Spleen (tissue), 11 donors: ENCODE measurements at regions not wholly inside any gene's neighbourhood (a gene's known extent, or its start where the extent isn't known, plus 50 kb on each side); places are given as distances from the start of the nearest gene placed in this dataset.

ENCODE experiments used
- DNase-seq: peaks from one replicate; pipeline ENCODE4 v3.0.0-alpha.2; 2020
- H3K27ac ChIP-seq, 8 donors: fragments of 200-600 bp; sonication (generic) in 7 of 8; 1 replicate in 4 of 8; 2 replicates in 4 of 8; pipeline versions ENCODE4 v1.5.0 to v1.8.0; 2016 to 2021; ENCODE audit warnings: inconsistent platforms in 4 of 8, mild to moderate bottlenecking in 4 of 8, moderate library complexity in 1 of 8
- H3K27me3 ChIP-seq, 7 donors: fragments of 200-600 bp; sonication (generic) in 6 of 7; replicated peaks in 1 of 7; 1 replicate in 4 of 7; 2 replicates in 3 of 7; pipeline versions ENCODE4 v1.5.0 to v1.8.0; 2016 to 2021; ENCODE audit warnings: inconsistent platforms in 3 of 7, mild to moderate bottlenecking in 1 of 7
- H3K36me3 ChIP-seq, 6 donors: fragments of 200-600 bp; sonication (generic) in 5 of 6; 1 replicate in 4 of 6; 2 replicates in 2 of 6; pipeline versions ENCODE4 v1.5.0 to v1.8.0; 2016 to 2021; ENCODE audit warnings: inconsistent platforms in 2 of 6
- H3K4me1 ChIP-seq, 6 donors: fragments of 200-600 bp; sonication (generic) in 5 of 6; 1 replicate in 3 of 6; 2 replicates in 3 of 6; pipeline versions ENCODE4 v1.5.0 to v1.8.0; 2016 to 2021; ENCODE audit warnings: inconsistent platforms in 3 of 6
- H3K4me3 ChIP-seq, 8 donors: fragments of 200-600 bp; sonication (generic) in 7 of 8; 1 replicate in 4 of 8; 2 replicates in 4 of 8; pipeline versions ENCODE4 v1.5.0 to v1.8.0; 2016 to 2021; ENCODE audit warnings: inconsistent platforms in 4 of 8, mild to moderate bottlenecking in 4 of 8, moderate library complexity in 2 of 8
- H3K9me3 ChIP-seq, 8 donors: fragments of 200-600 bp; sonication (generic) in 7 of 8; 1 replicate in 4 of 8; 2 replicates in 4 of 8; pipeline versions ENCODE4 v1.5.0 to v1.8.0; 2016 to 2021; ENCODE audit warnings: inconsistent platforms in 4 of 8
- POLR2A ChIP-seq, 3 donors: fragments of 450-650 bp; IDR thresholded peaks; one replicate each; pipeline ENCODE4 v1.5.1; 2017; ENCODE audit warnings: antibody characterized with exemption in 3 of 3, mild to moderate bottlenecking in 1 of 3
- POLR2AphosphoS5 ChIP-seq, 3 donors: sonication (generic); formaldehyde crosslinking; IDR thresholded peaks; one replicate each; pipeline ENCODE4 v1.5.1; 2017; ENCODE audit warnings: antibody characterized with exemption in 3 of 3
- WGBS, 5 donors: extraction: QIAGEN DNeasy Blood & Tissue Kit in 3 of 5; methylation state at CpG; one replicate each; pipeline versions ENCODE4 v1.1.5 to v1.1.7; 2013 to 2018; 5-methylcytosine and 5-hydroxymethylcytosine counted together
- intact Hi-C: fragments of 100-400 bp; cut with DNase I; formaldehyde crosslinking; loops from one replicate; pipeline ENCODE4 v1.15.0; 2023; ENCODE audit warnings: low total_unique reads
- TF ChIP-seq, protein P1 (sequence below), 11 experiments: fragments of 200-600 bp in 7 of 11; fragments of 450-650 bp in 4 of 11; sonication (generic) in 4 of 11; IDR thresholded peaks in 8 of 11; conservative IDR thresholded peaks in 3 of 11; 1 replicate in 7 of 11; 2 replicates in 4 of 11; pipeline versions ENCODE4 v1.4.0 to v1.8.0; 2016 to 2021; ENCODE audit warnings: antibody characterized with exemption in 11 of 11, inconsistent platforms in 4 of 11, mild to moderate bottlenecking in 1 of 11
- donor health status: healthy with polysubstance abuse.
- donor health status: DM: no; HTN: no; CAD: no; lungs with moderate emphysema.
- donor health status: DM: no; HTN: no; CAD: no.
- donor health status: Bipolar disorder and iron deficiency.
- donor health status: healthy.
- donor health status: DM: no; HTN: no; CAD: no.
- donor health status: DM: yes; HTN: yes; CAD: no.

DNA sequence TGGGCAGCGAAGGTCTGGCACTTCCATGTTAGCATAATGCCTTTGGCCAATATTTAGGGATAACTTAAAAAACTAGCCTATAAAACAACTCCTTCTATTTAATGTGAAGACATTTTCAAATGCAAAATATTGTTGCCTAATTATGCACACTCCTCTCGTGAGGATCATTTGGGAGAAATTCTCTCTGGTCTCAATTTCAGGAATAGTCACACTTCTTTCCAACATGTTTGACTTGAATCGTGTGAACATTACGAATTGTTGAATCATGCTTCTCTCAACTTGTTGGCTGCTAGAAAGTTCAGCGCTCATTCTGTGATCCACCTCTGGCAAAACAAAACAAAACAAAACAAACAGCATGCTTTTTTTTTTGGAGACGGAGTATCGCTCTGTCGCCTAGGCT lies 313.2 kb downstream of the SEC23A start:
- 91 to 97% (median 95%) methylated on average over 8 of the region's 8 CpGs for WGBS, 5 donors

DNA sequence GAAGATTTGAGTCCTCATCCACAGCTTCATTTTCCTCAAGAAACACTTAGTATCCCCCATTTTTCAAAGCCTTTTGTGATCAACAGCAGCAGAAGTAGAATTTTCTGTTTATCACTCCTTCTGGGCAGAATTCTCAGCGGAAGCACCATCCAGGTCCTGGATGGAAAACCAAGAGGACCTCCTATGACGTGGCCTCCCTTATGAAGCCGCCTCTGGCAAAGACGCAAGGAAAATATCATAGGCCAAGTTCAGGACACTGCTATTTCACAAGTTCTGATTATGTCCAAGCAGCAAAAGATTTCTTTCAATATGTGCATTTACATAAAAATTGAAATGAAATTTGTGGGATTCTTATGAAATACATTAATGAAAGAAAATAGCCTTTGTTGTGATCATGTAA lies 315.0 kb downstream of the SEC23A start:
- TF ChIP-seq POLR2AphosphoS5 (IDR thresholded peaks at IDR 0.05) (no peak), POLR2A (IDR thresholded peaks at IDR 0.05) (no peak)
- TF ChIP-seq, protein P1, sequence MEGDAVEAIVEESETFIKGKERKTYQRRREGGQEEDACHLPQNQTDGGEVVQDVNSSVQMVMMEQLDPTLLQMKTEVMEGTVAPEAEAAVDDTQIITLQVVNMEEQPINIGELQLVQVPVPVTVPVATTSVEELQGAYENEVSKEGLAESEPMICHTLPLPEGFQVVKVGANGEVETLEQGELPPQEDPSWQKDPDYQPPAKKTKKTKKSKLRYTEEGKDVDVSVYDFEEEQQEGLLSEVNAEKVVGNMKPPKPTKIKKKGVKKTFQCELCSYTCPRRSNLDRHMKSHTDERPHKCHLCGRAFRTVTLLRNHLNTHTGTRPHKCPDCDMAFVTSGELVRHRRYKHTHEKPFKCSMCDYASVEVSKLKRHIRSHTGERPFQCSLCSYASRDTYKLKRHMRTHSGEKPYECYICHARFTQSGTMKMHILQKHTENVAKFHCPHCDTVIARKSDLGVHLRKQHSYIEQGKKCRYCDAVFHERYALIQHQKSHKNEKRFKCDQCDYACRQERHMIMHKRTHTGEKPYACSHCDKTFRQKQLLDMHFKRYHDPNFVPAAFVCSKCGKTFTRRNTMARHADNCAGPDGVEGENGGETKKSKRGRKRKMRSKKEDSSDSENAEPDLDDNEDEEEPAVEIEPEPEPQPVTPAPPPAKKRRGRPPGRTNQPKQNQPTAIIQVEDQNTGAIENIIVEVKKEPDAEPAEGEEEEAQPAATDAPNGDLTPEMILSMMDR (IDR thresholded peaks at IDR 0.05 in 8 of 11, conservative IDR thresholded peaks at IDR 0.05 in 3 of 11), result no peak
- no peaks in the 10 kb centered on the region for H3K36me3 ChIP-seq
- H3K9me3 ChIP-seq, result no peaks in the 10 kb centered on the region
- H3K4me1 ChIP-seq, result no peaks in the 10 kb centered on the region
- H3K4me3 ChIP-seq, result no peak overlapping the region
- intact Hi-C loops, result no loop called here
- WGBS, 5 donors, result 89 to 97% (median 95%) methylated on average over 4 of the region's 4 CpGs
- H3K27ac ChIP-seq, result no peak overlapping the region
- no peaks in the 10 kb centered on the region for H3K27me3 ChIP-seq
- DNase-seq, result no peak

More for the DNA sequence above, 313.2 kb downstream of the SEC23A start:
- Histone ChIP-seq H3K4me1 (no peaks in the 10 kb centered on the region), H3K36me3 (no peaks in the 10 kb centered on the region), H3K27ac (no peak overlapping the region), H3K4me3 (no peak overlapping the region), H3K27me3 (no peaks in the 10 kb centered on the region), H3K9me3 (no peaks in the 10 kb centered on the region)
- no peak for DNase-seq
- TF ChIP-seq POLR2A (IDR thresholded peaks at IDR 0.05), result no peak
- TF ChIP-seq POLR2AphosphoS5 (IDR thresholded peaks at IDR 0.05), result no peak
- TF ChIP-seq, protein P1 (IDR thresholded peaks at IDR 0.05 in 8 of 11, conservative IDR thresholded peaks at IDR 0.05 in 3 of 11), result no peak
- intact Hi-C loops, result no loop called here

DNA sequence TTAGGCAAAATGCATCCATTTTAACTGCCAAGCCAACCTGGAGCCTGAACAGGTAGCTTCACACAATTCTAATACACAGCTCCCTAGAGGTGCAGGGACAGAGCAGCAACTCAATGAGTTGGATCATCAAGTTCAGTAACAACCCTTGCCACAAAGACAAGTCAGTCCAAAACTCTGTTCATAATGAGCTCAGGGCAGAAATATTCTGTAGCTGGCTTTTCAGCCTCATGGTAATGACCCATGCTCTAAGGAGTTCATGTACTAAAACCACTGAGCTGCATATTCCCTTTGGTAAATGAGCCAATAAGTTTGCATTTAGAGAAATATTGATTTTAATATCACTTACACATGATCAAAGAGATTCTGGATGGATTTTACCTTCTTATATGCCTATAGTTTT lies 316.1 kb downstream of the SEC23A start:
- Histone ChIP-seq H3K36me3 (no peaks in the 10 kb centered on the region), H3K4me3 (no peak overlapping the region), H3K4me1 (no peaks in the 10 kb centered on the region), H3K27ac (no peak overlapping the region), H3K27me3 (no peaks in the 10 kb centered on the region), H3K9me3 (no peaks in the 10 kb centered on the region)
- DNase-seq, result no peak
- intact Hi-C loops, result no loop called here
- no peak for TF ChIP-seq POLR2AphosphoS5 (IDR thresholded peaks at IDR 0.05)
- TF ChIP-seq, protein P1 (IDR thresholded peaks at IDR 0.05 in 8 of 11, conservative IDR thresholded peaks at IDR 0.05 in 3 of 11), result no peak

DNA sequence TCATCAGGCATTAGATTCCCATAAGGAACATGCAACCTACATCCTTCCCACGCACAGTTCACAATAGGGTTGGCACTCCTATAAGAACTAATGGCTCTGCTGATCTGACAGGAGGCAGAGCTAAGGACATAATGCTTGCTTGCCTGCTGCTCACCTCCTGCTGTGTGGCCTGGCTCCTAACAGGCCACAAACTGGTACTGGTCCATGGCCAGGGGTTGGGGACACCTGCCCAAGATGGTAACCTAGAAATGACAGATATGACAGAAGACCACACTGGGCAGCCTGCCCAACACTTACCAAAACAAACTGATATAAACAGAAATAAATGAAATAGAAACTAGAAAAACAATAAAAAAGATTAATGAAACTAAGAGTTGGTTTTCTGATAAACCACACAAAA lies 325.6 kb downstream of the SEC23A start:
- Histone ChIP-seq H3K4me3 (no peak overlapping the region), H3K4me1 (no peaks in the 10 kb centered on the region), H3K36me3 (no peaks in the 10 kb centered on the region), H3K9me3 (no peaks in the 10 kb centered on the region), H3K27me3 (no peaks in the 10 kb centered on the region), H3K27ac (no peak overlapping the region)
- 75 to 96% (median 85%) methylated on average over 1 of the region's 1 CpG for WGBS, 5 donors
- intact Hi-C loops, result no loop called here
- DNase-seq, result no peak
- TF ChIP-seq POLR2A (IDR thresholded peaks at IDR 0.05) (no peak), POLR2AphosphoS5 (IDR thresholded peaks at IDR 0.05) (no peak)
- TF ChIP-seq, protein P1 (IDR thresholded peaks at IDR 0.05 in 8 of 11, conservative IDR thresholded peaks at IDR 0.05 in 3 of 11), result no peak
